Hepatocyte (in vitro differentiated cells): ENCODE measurements at regions not wholly inside any gene's neighbourhood (a gene's known extent, or its start where the extent isn't known, plus 50 kb on each side); places are given as distances from the start of the nearest gene placed in this dataset.

ENCODE experiments used
- DNase-seq: peaks from one replicate; pipeline ENCODE4 v3.0.0-alpha.2; 2016; ENCODE audit warnings: low spot score
- H2AFZ ChIP-seq: fragments of 200-600 bp; sonication (generic); 2 replicates; pipeline ENCODE4 v1.6.0; 2016; ENCODE audit warnings: antibody characterized with exemption, mild to moderate bottlenecking
- H3K27ac ChIP-seq: fragments of 200-600 bp; sonication (generic); 2 replicates; pipeline ENCODE4 v1.5.1; 2016; ENCODE audit warnings: mild to moderate bottlenecking
- H3K27me3 ChIP-seq: fragments of 200-600 bp; sonication (generic); 2 replicates; pipeline ENCODE4 v1.6.1; 2016
- H3K36me3 ChIP-seq: fragments of 200-600 bp; sonication (generic); replicated peaks from 2 replicates; pipeline ENCODE4 v1.5.1; 2016; ENCODE audit warnings: low read depth; ENCODE audit not compliant: insufficient read depth
- H3K4me1 ChIP-seq: fragments of 200-600 bp; sonication (generic); 2 replicates; pipeline ENCODE4 v1.5.1; 2016; ENCODE audit warnings: mild to moderate bottlenecking, moderate library complexity; ENCODE audit not compliant: insufficient read depth
- H3K4me2 ChIP-seq: fragments of 200-600 bp; sonication (generic); 2 replicates; pipeline ENCODE4 v1.6.0; 2016
- H3K4me3 ChIP-seq: fragments of 200-600 bp; sonication (generic); 2 replicates; pipeline ENCODE4 v1.5.1; 2016; ENCODE audit warnings: mild to moderate bottlenecking
- H3K79me2 ChIP-seq: fragments of 200-600 bp; sonication (generic); 2 replicates; pipeline ENCODE4 v1.6.0; 2017; ENCODE audit warnings: mild to moderate bottlenecking
- H3K9me2 ChIP-seq: fragments of 200-600 bp; sonication (generic); replicated peaks from 2 replicates; pipeline ENCODE4 v1.6.0; 2017; ENCODE audit warnings: mild to moderate bottlenecking; ENCODE audit not compliant: insufficient read depth
- H3K9me3 ChIP-seq: fragments of 200-600 bp; sonication (generic); 2 replicates; pipeline ENCODE4 v1.5.1; 2016; ENCODE audit warnings: low read depth, mild to moderate bottlenecking
- H4K20me1 ChIP-seq: fragments of 200-600 bp; sonication (generic); 2 replicates; pipeline ENCODE4 v1.6.0; 2016; ENCODE audit warnings: mild to moderate bottlenecking; ENCODE audit not compliant: insufficient read depth, poor library complexity, severe bottlenecking
- EZH2 ChIP-seq: fragments of 200-600 bp; sonication (generic); IDR thresholded peaks from 2 replicates; pipeline ENCODE4 v1.6.1; 2016; ENCODE audit warnings: antibody characterized with exemption, mild to moderate bottlenecking, borderline replicate concordance
- EZH2phosphoT487 ChIP-seq: fragments of 200-600 bp; sonication (generic); IDR thresholded peaks from one replicate; pipeline ENCODE4 v1.6.1; 2018; ENCODE audit warnings: antibody characterized with exemption, mild to moderate bottlenecking, low read depth, moderate library complexity; ENCODE audit not compliant: unreplicated experiment, severe bottlenecking
- WGBS: methylation state at CpG from one replicate; pipeline ENCODE4 v1.1.6; 2016; ENCODE audit warnings: low lambda C conversion rate; ENCODE audit errors: missing lambda C conversion rate; 5-methylcytosine and 5-hydroxymethylcytosine counted together
- TF ChIP-seq, protein P1 (sequence below): fragments of 200-600 bp; sonication (generic); IDR thresholded peaks from 2 replicates; pipeline ENCODE4 v1.5.1; 2016; ENCODE audit warnings: antibody characterized with exemption, mild to moderate bottlenecking; ENCODE audit not compliant: poor library complexity

DNA sequence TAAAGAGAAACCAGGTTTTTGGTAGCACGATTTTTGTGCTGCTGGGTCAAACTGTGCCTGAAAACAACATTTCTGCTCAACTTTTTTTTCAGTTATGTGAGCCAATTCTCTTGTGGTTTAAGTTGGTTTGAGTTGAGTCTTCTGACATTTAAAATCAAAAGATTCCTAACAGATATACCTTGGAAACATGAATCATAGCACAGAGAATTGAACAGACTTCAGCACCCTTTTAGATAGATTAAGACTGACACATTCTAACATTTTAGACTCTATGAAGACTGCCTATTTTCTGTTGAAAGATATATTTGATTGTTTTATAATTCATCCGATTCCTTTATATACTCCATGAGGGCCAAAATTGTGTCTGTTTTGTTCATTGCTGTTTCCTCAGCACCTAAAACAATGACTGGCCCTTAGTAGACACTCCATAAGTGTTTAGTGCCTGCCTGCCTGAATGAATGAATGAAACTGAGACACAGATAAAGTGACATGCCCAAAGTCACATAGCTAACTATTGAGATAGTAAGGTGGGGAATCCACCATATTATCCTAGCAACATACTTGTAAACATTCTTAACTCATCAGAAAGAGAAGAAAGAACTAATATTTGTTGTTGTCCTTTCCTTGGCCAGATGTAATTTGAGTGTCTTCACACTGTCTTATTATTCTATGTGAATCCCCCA, 624.0 kb downstream of the MID1IP1 start:
- no peaks in the 10 kb centered on the region for H3K79me2 ChIP-seq
- no peak overlapping the region for H2AFZ ChIP-seq

DNA sequence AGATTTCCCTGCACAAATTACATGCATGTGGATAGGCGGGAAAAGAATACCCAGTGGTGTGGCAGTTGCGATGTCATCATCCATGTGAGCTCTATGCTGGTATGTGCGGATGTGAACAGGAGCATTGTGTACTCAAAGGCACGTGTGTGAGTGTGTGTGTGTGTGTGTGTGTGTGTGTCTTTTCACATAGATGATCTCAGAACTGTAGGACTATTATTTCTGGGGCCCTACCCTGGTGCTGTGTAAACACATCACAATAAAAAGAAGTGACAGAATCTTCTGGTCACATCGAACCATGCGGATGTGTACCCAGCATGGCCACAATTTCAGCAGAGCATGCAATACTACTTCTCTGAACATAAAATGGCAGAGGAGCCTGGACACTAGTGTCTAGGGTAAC, 624.8 kb downstream of the MID1IP1 start:
- peak overlapping the region; percentile 77 for H3K27ac ChIP-seq
- DNase-seq = no peak
- H3K36me3 ChIP-seq = no peaks in the 10 kb centered on the region
- H3K9me3 ChIP-seq = no peaks in the 10 kb centered on the region
- no peaks in the 10 kb centered on the region for H3K27me3 ChIP-seq
- H3K4me1 ChIP-seq = peaks cover 20% of the 10 kb centered on the region
- TF ChIP-seq EZH2phosphoT487 (no peak), EZH2 (no peak)
- TF ChIP-seq, protein P1, sequence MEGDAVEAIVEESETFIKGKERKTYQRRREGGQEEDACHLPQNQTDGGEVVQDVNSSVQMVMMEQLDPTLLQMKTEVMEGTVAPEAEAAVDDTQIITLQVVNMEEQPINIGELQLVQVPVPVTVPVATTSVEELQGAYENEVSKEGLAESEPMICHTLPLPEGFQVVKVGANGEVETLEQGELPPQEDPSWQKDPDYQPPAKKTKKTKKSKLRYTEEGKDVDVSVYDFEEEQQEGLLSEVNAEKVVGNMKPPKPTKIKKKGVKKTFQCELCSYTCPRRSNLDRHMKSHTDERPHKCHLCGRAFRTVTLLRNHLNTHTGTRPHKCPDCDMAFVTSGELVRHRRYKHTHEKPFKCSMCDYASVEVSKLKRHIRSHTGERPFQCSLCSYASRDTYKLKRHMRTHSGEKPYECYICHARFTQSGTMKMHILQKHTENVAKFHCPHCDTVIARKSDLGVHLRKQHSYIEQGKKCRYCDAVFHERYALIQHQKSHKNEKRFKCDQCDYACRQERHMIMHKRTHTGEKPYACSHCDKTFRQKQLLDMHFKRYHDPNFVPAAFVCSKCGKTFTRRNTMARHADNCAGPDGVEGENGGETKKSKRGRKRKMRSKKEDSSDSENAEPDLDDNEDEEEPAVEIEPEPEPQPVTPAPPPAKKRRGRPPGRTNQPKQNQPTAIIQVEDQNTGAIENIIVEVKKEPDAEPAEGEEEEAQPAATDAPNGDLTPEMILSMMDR = no peak
- WGBS = 84% methylated on average over 6 of the region's 6 CpGs
- no peaks in the 10 kb centered on the region for H4K20me1 ChIP-seq
- H2AFZ ChIP-seq = no peak overlapping the region
- H3K79me2 ChIP-seq = no peaks in the 10 kb centered on the region
- no peaks in the 10 kb centered on the region for H3K9me2 ChIP-seq
- no peak overlapping the region for H3K4me3 ChIP-seq
- H3K4me2 ChIP-seq = no peak overlapping the region

More for the DNA sequence above, 624.0 kb downstream of the MID1IP1 start:
- Histone ChIP-seq H3K4me1 (peaks cover 20% of the 10 kb centered on the region), H4K20me1 (no peaks in the 10 kb centered on the region), H3K4me3 (no peak overlapping the region), H3K4me2 (no peak overlapping the region), H3K9me3 (no peaks in the 10 kb centered on the region), H3K27me3 (no peaks in the 10 kb centered on the region), H3K9me2 (no peaks in the 10 kb centered on the region), H3K27ac (peak overlapping the region; percentile 38), H3K36me3 (no peaks in the 10 kb centered on the region)
- TF ChIP-seq EZH2phosphoT487 (no peak), EZH2 (no peak)
- TF ChIP-seq, protein P1 = no peak
- 92% methylated on average over 2 of the region's 2 CpGs for WGBS
- no peak for DNase-seq

DNA sequence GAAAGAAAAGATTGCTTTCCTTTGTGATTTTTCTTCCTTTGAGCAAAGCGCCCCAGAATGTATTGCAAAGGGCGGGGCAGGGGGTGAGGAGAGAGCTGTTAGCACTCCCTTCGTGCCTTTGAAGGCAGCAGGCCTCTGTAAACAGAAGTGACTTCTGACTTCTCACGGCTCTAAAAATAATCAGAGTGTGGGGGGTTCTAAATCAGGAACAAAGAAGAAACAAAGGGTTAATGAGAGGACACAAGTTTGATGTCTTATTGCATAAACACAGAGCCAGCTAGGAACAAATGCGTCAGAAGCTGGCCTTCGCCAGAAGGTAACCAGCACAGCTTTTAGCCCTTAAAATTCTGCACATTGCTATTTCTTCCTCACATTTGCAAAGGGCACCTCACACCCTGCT, 626.2 kb downstream of the MID1IP1 start:
- H3K27ac ChIP-seq = peak overlapping the region; percentile 77
- H3K4me2 ChIP-seq = peak overlapping the region; percentile 31
- WGBS = 24% methylated on average over 6 of the region's 6 CpGs
- peaks cover 31% of the 10 kb centered on the region for H3K4me1 ChIP-seq
- H3K9me2 ChIP-seq = no peaks in the 10 kb centered on the region
- no peak for TF ChIP-seq EZH2phosphoT487
- TF ChIP-seq EZH2 = no peak
- TF ChIP-seq, protein P1 = no peak
- no peaks in the 10 kb centered on the region for H3K9me3 ChIP-seq
- no peaks in the 10 kb centered on the region for H3K79me2 ChIP-seq
- H3K36me3 ChIP-seq = no peaks in the 10 kb centered on the region
- H3K4me3 ChIP-seq = no peak overlapping the region
- H4K20me1 ChIP-seq = no peaks in the 10 kb centered on the region
- H3K27me3 ChIP-seq = no peaks in the 10 kb centered on the region
- no peak overlapping the region for H2AFZ ChIP-seq
- DNase-seq = peak; percentile 50
